IMR-90 (cell line): ENCODE measurements at regions not wholly inside any gene's neighbourhood (a gene's known extent, or its start where the extent isn't known, plus 50 kb on each side); places are given as distances from the start of the nearest gene placed in this dataset.
"Not testable (repeated sequence)": the region's sequence is repeated elsewhere in the genome, so short reads cannot be mapped to it uniquely, and the experiment has no call there.

Experiments used
- BHLHE40 ChIP-seq: fragments of 150-350 bp; IDR thresholded peaks from 2 replicates; pipeline ENCODE4 v1.6.1; 2016; ENCODE audit warnings: mild to moderate bottlenecking, low read depth, low read length
- CEBPB ChIP-seq: IDR thresholded peaks from 2 replicates; pipeline ENCODE4 v1.6.1; 2012; ENCODE audit warnings: low read depth, low read length, improper control_type of control experiment
- MXI1 ChIP-seq: IDR thresholded peaks from 2 replicates; pipeline ENCODE4 v1.6.1; 2012; ENCODE audit warnings: low read depth, mild to moderate bottlenecking, low read length, moderate library complexity, borderline replicate concordance
- POLR2A ChIP-seq: IDR thresholded peaks from 2 replicates; pipeline ENCODE4 v1.6.1; 2012; ENCODE audit warnings: mild to moderate bottlenecking, low read depth, low read length
- RCOR1 ChIP-seq: IDR thresholded peaks from 2 replicates; pipeline ENCODE4 v1.6.1; 2012; ENCODE audit warnings: mild to moderate bottlenecking, low read length, improper control_type of control experiment; ENCODE audit not compliant: insufficient replicate concordance
- TF ChIP-seq, protein P1 (sequence below): conservative IDR thresholded peaks from 2 replicates; pipeline ENCODE4 v1.5.1; 2012; ENCODE audit warnings: mild to moderate bottlenecking, low read depth, low read length, improper control_type of control experiment

DNA sequence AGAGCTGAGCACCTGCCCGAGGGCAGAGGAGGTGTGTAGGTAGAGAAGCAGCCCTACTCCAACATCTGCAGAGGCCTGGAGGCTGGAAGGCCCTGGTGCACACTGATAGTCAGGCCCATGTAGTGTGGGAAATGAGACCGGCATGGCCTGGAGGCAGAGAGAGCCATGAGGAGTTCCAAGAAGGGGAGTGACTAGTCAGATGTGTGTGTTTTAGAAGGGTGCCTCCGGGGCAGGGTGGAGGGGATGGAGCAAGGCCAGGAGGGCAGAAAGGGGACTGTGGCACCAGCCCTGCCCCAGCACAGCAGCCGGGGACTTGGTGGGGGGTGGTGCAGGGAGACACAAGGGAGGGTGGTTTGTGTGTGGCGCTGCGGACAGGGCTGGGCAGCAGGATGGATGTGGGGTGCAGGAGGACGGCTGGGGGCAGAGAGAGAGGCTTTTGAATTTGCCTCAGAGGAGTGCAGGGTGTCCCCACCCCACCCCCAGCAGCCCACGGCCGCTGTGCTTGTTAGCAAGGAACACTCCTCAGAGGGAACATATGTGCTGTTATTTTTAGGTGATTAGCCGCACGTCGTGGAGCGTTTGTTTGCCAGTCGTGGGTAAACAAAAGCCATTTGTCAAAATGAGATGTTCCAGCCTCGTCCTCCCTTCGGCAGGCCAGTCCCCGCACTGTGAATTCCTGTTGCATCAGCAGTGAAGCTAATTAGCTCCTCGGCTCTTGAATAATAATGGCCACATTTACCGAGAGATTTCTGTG is 65.6 kb downstream of the PROP1 start:
- TF ChIP-seq, protein P1, sequence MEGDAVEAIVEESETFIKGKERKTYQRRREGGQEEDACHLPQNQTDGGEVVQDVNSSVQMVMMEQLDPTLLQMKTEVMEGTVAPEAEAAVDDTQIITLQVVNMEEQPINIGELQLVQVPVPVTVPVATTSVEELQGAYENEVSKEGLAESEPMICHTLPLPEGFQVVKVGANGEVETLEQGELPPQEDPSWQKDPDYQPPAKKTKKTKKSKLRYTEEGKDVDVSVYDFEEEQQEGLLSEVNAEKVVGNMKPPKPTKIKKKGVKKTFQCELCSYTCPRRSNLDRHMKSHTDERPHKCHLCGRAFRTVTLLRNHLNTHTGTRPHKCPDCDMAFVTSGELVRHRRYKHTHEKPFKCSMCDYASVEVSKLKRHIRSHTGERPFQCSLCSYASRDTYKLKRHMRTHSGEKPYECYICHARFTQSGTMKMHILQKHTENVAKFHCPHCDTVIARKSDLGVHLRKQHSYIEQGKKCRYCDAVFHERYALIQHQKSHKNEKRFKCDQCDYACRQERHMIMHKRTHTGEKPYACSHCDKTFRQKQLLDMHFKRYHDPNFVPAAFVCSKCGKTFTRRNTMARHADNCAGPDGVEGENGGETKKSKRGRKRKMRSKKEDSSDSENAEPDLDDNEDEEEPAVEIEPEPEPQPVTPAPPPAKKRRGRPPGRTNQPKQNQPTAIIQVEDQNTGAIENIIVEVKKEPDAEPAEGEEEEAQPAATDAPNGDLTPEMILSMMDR = not testable (repeated sequence)
- not testable (repeated sequence) for TF ChIP-seq MXI1, BHLHE40, CEBPB, POLR2A, RCOR1
